Panc1 (cell line): ENCODE measurements at regions not wholly inside any gene's neighbourhood (a gene's known extent, or its start where the extent isn't known, plus 50 kb on each side); places are given as distances from the start of the nearest gene placed in this dataset.
A peak's percentile ranks its signal among the peaks of the same experiment; 100 is the strongest.

Experiments
- ATAC-seq: fragments of 200-7000 bp; cut with Tn5 transposase; 2 replicates; pipeline ENCODE4 v1.9.1; 2020; ENCODE audit warnings: mild to moderate bottlenecking, moderate library complexity
- BruUV-seq: library from RNA; stranded (reverse); fragments of 400-500 nt; replicated peaks from 2 replicates; lab custom pipeline; 2021; lab: Mats Ljungman, UMichigan
- CTCF ChIA-PET: fragments of 300-600 bp; sonication (Branson Sonifier 250); formaldehyde crosslinking; loops from one replicate; lab custom pipeline; 2022; ENCODE audit warnings: antibody characterized with exemption; lab: Charles Lee
- POLR2A ChIA-PET: fragments of 300-600 bp; sonication (Branson Sonifier 250); formaldehyde crosslinking; loops from one replicate; lab custom pipeline; 2022; ENCODE audit warnings: antibody characterized with exemption; lab: Charles Lee
- DNase-seq: peaks from one replicate; pipeline ENCODE4 v3.0.0-alpha.2; 2010; ENCODE audit warnings: low read depth, low spot score
- H3K27ac ChIP-seq: 2 replicates; pipeline ENCODE4 v1.5.1; 2011; ENCODE audit warnings: mild to moderate bottlenecking, low read length, inconsistent platforms
- H3K27me3 ChIP-seq: fragments of 200-500 bp; sonication (Bioruptor generic); 2 replicates; pipeline ENCODE4 v1.6.0; 2014; ENCODE audit warnings: low read length, inconsistent platforms; ENCODE audit not compliant: control insufficient read depth, insufficient read depth
- H3K36me3 ChIP-seq: fragments of 200-500 bp; sonication (Bioruptor generic); 2 replicates; pipeline ENCODE4 v1.5.1; 2014; ENCODE audit warnings: inconsistent platforms, mild to moderate bottlenecking, low read length, moderate library complexity; ENCODE audit not compliant: control insufficient read depth, insufficient read depth
- H3K4me1 ChIP-seq: 2 replicates; pipeline ENCODE4 v1.5.1; 2011; ENCODE audit warnings: inconsistent platforms, mild to moderate bottlenecking, low read length, moderate library complexity; ENCODE audit not compliant: control insufficient read depth, insufficient read depth
- H3K4me3 ChIP-seq, 2 experiments: 2 replicates each; pipeline ENCODE4 v1.5.1; 2011 to 2012; ENCODE audit warnings: low read depth in 2 of 2, low read length in 2 of 2, mild to moderate bottlenecking in 2 of 2, inconsistent platforms in 1 of 2, moderate library complexity in 1 of 2
- H3K9me3 ChIP-seq: fragments of 200-500 bp; sonication (Bioruptor generic); 2 replicates; pipeline ENCODE4 v1.5.1; 2014; ENCODE audit warnings: low read depth, mild to moderate bottlenecking, inconsistent platforms, low read length, moderate library complexity; ENCODE audit not compliant: control insufficient read depth, insufficient read depth
- CTCF ChIP-seq: fragments of 450-650 bp; IDR thresholded peaks from 2 replicates; pipeline ENCODE4 v1.5.1; 2017; ENCODE audit warnings: mild to moderate bottlenecking
- POLR2AphosphoS5 ChIP-seq: IDR thresholded peaks from 2 replicates; pipeline ENCODE4 v1.6.1; 2012; ENCODE audit warnings: mild to moderate bottlenecking, low read depth, low read length, moderate library complexity
- REST ChIP-seq, 2 experiments: IDR thresholded peaks; 2 replicates each; pipeline ENCODE4 v1.6.1; 2011 to 2012; ENCODE audit warnings: low read depth in 2 of 2, control low read depth in 1 of 2, low read length in 1 of 2, mild to moderate bottlenecking in 1 of 2, moderate library complexity in 1 of 2; ENCODE audit not compliant: insufficient read depth in 1 of 2
- SIN3A ChIP-seq: IDR thresholded peaks from 2 replicates; pipeline ENCODE4 v1.6.1; 2012; ENCODE audit warnings: low read depth, mild to moderate bottlenecking, low read length, moderate library complexity, borderline replicate concordance; ENCODE audit not compliant: insufficient read depth
- TCF7L2 ChIP-seq: IDR thresholded peaks from 2 replicates; pipeline ENCODE4 v1.6.1; 2011; ENCODE audit warnings: mild to moderate bottlenecking, low read depth, low read length, inconsistent platforms
- in situ Hi-C: cut with HindIII; loops from 2 replicates; pipeline ENCODE4 v1.10.0; 2016; ENCODE audit warnings: low sequenced_read_pairs, low pct_unique_long_range_greater_than_20kb
- intact Hi-C: fragments of 100-400 bp; cut with micrococcal nuclease; formaldehyde crosslinking; loops from one replicate; pipeline ENCODE4 v1.10.0; 2022; ENCODE audit not compliant: unreplicated experiment

- no peak overlapping the region for H3K4me3 ChIP-seq
- no peak for ATAC-seq
- no peaks in the 10 kb centered on the region for H3K27me3 ChIP-seq
- H3K27ac ChIP-seq: no peak overlapping the region
- DNase-seq: no peak
- BruUV-seq: no TSS peak
- in situ Hi-C loops: no loop called here
- intact Hi-C loops: no loop called here
- ChIA-PET POLR2A (no interaction called here), CTCF (no interaction called here)
- H3K36me3 ChIP-seq: no peaks in the 10 kb centered on the region
- H3K4me1 ChIP-seq: no peaks in the 10 kb centered on the region
- H3K9me3 ChIP-seq: no peaks in the 10 kb centered on the region
- TF ChIP-seq SIN3A: no peak
- TF ChIP-seq REST (IDR thresholded peaks at IDR 0.05; ENCODE audit: insufficient read depth in 1 of 2, low read depth in 2 of 2, low read length in 1 of 2): no peak
- TF ChIP-seq POLR2AphosphoS5: no peak
- TF ChIP-seq CTCF: no peak
- TF ChIP-seq TCF7L2: no peak
Measured at GRCh38 chr17:65360961-65361552, 200.4 kb downstream of the AXIN2 start.

- TF ChIP-seq TCF7L2 (no peak), SIN3A (no peak), REST (IDR thresholded peaks at IDR 0.05; ENCODE audit: insufficient read depth in 1 of 2, low read depth in 2 of 2, low read length in 1 of 2) (no peak)
- H3K36me3 ChIP-seq: no peaks in the 10 kb centered on the region
- CTCF ChIA-PET: no interaction called here
- no TSS peak for BruUV-seq
- H3K4me1 ChIP-seq: no peaks in the 10 kb centered on the region
- no peak for DNase-seq
- intact Hi-C loops: no loop called here
- ATAC-seq: peak; percentile 66
- H3K4me3 ChIP-seq: no peak overlapping the region
- in situ Hi-C loops: no loop called here
- no peak overlapping the region for H3K27ac ChIP-seq
- H3K9me3 ChIP-seq: no peaks in the 10 kb centered on the region
- H3K27me3 ChIP-seq: peaks cover 4% of the 10 kb centered on the region; the same call in 1 of the 2 replicates
- POLR2A ChIA-PET: no interaction called here
Measured at GRCh38 chr17:65359016-65359415, 202.4 kb downstream of the AXIN2 start.
